ENCODE measurements at regions not wholly inside any gene's neighbourhood (a gene's known extent, or its start where the extent isn't known, plus 50 kb on each side); places are given as distances from the start of the nearest gene placed in this dataset.

DNA sequence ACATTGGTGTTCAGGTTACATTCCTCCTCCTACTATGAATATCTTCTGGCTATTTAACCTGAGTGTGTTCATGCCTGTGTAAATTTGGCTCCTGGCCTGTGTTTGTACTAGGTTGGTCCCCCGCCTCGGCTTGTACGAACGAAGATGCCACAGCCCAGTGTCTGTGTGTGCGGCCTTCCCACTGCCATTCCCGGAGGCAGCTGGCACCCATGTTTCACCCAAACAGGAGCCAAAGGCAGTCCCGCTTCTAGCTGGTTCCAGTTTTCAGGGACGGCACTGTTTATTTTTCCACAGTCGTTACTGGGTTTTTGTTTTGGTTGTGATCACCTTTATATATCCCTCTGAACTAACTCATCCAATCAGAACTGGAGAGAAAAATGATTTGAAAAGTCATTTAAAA, 102.5 kb upstream of the ZNF536 start:
- H3K9me3 Mint-ChIP-seq (ENCODE audit: unreplicated experiment) = peaks cover 1% of the 10 kb centered on the region
- H3K27me3 ChIP-seq (ENCODE audit: insufficient read depth, low read length) = no peaks in the 10 kb centered on the region
- H3K27ac ChIP-seq (ENCODE audit: low read depth, low read length) = no peak overlapping the region
- H3K27ac Mint-ChIP-seq (ENCODE audit: unreplicated experiment) = no peak overlapping the region
- no peak overlapping the region for H2AFZ ChIP-seq (ENCODE audit: low read depth, low read length)
- no peaks in the 10 kb centered on the region for H3K36me3 ChIP-seq (ENCODE audit: insufficient read depth, low read length)
- H3K9ac ChIP-seq (ENCODE audit: low read length) = no peak overlapping the region
- peaks cover 46% of the 10 kb centered on the region for H3K27me3 Mint-ChIP-seq (ENCODE audit: low read depth, unreplicated experiment)
- no peak overlapping the region for H3K4me3 Mint-ChIP-seq (ENCODE audit: unreplicated experiment)
- peaks cover under 1% of the 10 kb centered on the region for H3K4me1 Mint-ChIP-seq (ENCODE audit: low read depth, unreplicated experiment)
- no peaks in the 10 kb centered on the region for H3K4me1 ChIP-seq (ENCODE audit: insufficient read depth, low read length)
- no peaks in the 10 kb centered on the region for H4K20me1 ChIP-seq (ENCODE audit: insufficient read depth, low read length)
- H3K4me3 ChIP-seq (ENCODE audit: insufficient read depth, low read depth, low read length) = no peak overlapping the region
- DNase-seq (ENCODE audit: low read depth) = no peak
- H3K36me3 Mint-ChIP-seq (ENCODE audit: low read depth, unreplicated experiment) = no peaks in the 10 kb centered on the region
- no peaks in the 10 kb centered on the region for H3K9me3 ChIP-seq (ENCODE audit: insufficient read depth, low read depth, low read length)
- H3K4me2 ChIP-seq (ENCODE audit: low read length) = no peak overlapping the region
- no peak for TF ChIP-seq EZH2 (IDR thresholded peaks at IDR 0.05; ENCODE audit: insufficient read depth, low read length)
- TF ChIP-seq, protein P1, sequence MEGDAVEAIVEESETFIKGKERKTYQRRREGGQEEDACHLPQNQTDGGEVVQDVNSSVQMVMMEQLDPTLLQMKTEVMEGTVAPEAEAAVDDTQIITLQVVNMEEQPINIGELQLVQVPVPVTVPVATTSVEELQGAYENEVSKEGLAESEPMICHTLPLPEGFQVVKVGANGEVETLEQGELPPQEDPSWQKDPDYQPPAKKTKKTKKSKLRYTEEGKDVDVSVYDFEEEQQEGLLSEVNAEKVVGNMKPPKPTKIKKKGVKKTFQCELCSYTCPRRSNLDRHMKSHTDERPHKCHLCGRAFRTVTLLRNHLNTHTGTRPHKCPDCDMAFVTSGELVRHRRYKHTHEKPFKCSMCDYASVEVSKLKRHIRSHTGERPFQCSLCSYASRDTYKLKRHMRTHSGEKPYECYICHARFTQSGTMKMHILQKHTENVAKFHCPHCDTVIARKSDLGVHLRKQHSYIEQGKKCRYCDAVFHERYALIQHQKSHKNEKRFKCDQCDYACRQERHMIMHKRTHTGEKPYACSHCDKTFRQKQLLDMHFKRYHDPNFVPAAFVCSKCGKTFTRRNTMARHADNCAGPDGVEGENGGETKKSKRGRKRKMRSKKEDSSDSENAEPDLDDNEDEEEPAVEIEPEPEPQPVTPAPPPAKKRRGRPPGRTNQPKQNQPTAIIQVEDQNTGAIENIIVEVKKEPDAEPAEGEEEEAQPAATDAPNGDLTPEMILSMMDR (IDR thresholded peaks at IDR 0.05; ENCODE audit: insufficient read depth, low read depth, low read length) = no peak
- no peaks in the 10 kb centered on the region for H3K79me2 ChIP-seq (ENCODE audit: insufficient read depth, low read length)
- FAIRE-seq = no peak

DNA sequence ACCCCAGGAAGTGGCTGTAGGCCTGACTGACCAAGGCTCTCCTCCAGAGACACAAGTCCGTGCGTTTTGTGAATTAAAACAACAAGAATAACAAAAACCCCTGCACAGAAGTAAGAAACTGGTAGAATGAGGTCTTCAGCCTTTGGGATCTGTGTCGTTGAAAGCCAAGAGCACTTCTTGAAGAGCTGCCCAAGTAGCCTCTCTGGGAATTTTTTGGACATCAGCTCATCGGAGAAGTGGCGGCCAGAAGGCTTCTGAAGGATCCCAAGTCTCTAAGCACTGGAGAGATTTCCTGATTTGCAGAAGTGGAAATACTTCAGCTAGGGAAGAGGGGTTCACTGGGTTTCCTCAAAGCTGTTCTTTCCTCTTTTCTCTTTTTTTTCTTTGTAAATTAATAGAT, 100.4 kb upstream of the ZNF536 start:
- no peaks in the 10 kb centered on the region for H3K4me1 Mint-ChIP-seq (ENCODE audit: low read depth, unreplicated experiment)
- Histone ChIP-seq H3K27me3 (ENCODE audit: insufficient read depth, low read length) (no peaks in the 10 kb centered on the region), H3K9ac (ENCODE audit: low read length) (no peak overlapping the region), H3K4me1 (ENCODE audit: insufficient read depth, low read length) (no peaks in the 10 kb centered on the region), H2AFZ (ENCODE audit: low read depth, low read length) (no peak overlapping the region), H3K27ac (ENCODE audit: low read depth, low read length) (no peak overlapping the region), H3K36me3 (ENCODE audit: insufficient read depth, low read length) (no peaks in the 10 kb centered on the region), H3K4me3 (ENCODE audit: insufficient read depth, low read depth, low read length) (no peak overlapping the region), H3K4me2 (ENCODE audit: low read length) (no peak overlapping the region), H3K9me3 (ENCODE audit: insufficient read depth, low read depth, low read length) (no peaks in the 10 kb centered on the region), H3K79me2 (ENCODE audit: insufficient read depth, low read length) (no peaks in the 10 kb centered on the region), H4K20me1 (ENCODE audit: insufficient read depth, low read length) (no peaks in the 10 kb centered on the region)
- no peak for FAIRE-seq
- TF ChIP-seq EZH2 (IDR thresholded peaks at IDR 0.05; ENCODE audit: insufficient read depth, low read length) = no peak
- TF ChIP-seq, protein P1 (IDR thresholded peaks at IDR 0.05; ENCODE audit: insufficient read depth, low read depth, low read length) = no peak
- no peak for DNase-seq (ENCODE audit: low read depth)
- H3K4me3 Mint-ChIP-seq (ENCODE audit: unreplicated experiment) = no peak overlapping the region
- no peaks in the 10 kb centered on the region for H3K36me3 Mint-ChIP-seq (ENCODE audit: low read depth, unreplicated experiment)
- H3K27me3 Mint-ChIP-seq (ENCODE audit: low read depth, unreplicated experiment) = peaks cover 47% of the 10 kb centered on the region
- no peak overlapping the region for H3K27ac Mint-ChIP-seq (ENCODE audit: unreplicated experiment)
- peaks cover 1% of the 10 kb centered on the region for H3K9me3 Mint-ChIP-seq (ENCODE audit: unreplicated experiment)

DNA sequence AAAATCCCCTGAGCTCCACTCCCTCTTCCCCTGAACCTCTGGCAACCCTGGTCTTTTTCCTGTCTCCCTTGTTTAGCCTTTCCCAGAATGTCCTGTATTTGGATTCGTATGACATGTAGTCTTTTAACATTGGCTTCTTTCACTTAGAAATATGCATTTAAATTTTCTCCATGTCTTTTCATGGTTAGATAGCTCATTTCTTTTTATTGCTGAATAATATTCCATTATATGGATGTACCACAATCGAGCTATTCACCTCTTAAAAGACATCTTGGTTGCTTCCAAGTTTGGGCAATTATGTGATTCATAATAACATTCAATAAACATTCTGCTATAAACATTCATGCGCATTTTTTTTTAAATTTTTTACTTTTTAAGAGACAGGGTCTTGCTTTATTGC, 99.6 kb upstream of the ZNF536 start:
- peaks cover 47% of the 10 kb centered on the region for H3K27me3 Mint-ChIP-seq (ENCODE audit: low read depth, unreplicated experiment)
- Histone ChIP-seq H3K4me1 (ENCODE audit: insufficient read depth, low read length) (no peaks in the 10 kb centered on the region), H3K4me2 (ENCODE audit: low read length) (no peak overlapping the region), H3K36me3 (ENCODE audit: insufficient read depth, low read length) (no peaks in the 10 kb centered on the region), H3K27ac (ENCODE audit: low read depth, low read length) (no peak overlapping the region), H4K20me1 (ENCODE audit: insufficient read depth, low read length) (no peaks in the 10 kb centered on the region), H3K79me2 (ENCODE audit: insufficient read depth, low read length) (no peaks in the 10 kb centered on the region), H3K9me3 (ENCODE audit: insufficient read depth, low read depth, low read length) (no peaks in the 10 kb centered on the region), H2AFZ (ENCODE audit: low read depth, low read length) (no peak overlapping the region), H3K9ac (ENCODE audit: low read length) (no peak overlapping the region), H3K4me3 (ENCODE audit: insufficient read depth, low read depth, low read length) (no peak overlapping the region), H3K27me3 (ENCODE audit: insufficient read depth, low read length) (no peaks in the 10 kb centered on the region)
- H3K9me3 Mint-ChIP-seq (ENCODE audit: unreplicated experiment) = peaks cover 1% of the 10 kb centered on the region
- no peak overlapping the region for H3K4me3 Mint-ChIP-seq (ENCODE audit: unreplicated experiment)
- FAIRE-seq = no peak
- no peaks in the 10 kb centered on the region for H3K36me3 Mint-ChIP-seq (ENCODE audit: low read depth, unreplicated experiment)
- H3K27ac Mint-ChIP-seq (ENCODE audit: unreplicated experiment) = no peak overlapping the region
- DNase-seq (ENCODE audit: low read depth) = no peak
- H3K4me1 Mint-ChIP-seq (ENCODE audit: low read depth, unreplicated experiment) = no peaks in the 10 kb centered on the region
- TF ChIP-seq, protein P1 (IDR thresholded peaks at IDR 0.05; ENCODE audit: insufficient read depth, low read depth, low read length) = no peak
- no peak for TF ChIP-seq EZH2 (IDR thresholded peaks at IDR 0.05; ENCODE audit: insufficient read depth, low read length)
